ENCODE measurements at regions not wholly inside any gene's neighbourhood (a gene's known extent, or its start where the extent isn't known, plus 50 kb on each side); places are given as distances from the start of the nearest gene placed in this dataset.

DNA sequence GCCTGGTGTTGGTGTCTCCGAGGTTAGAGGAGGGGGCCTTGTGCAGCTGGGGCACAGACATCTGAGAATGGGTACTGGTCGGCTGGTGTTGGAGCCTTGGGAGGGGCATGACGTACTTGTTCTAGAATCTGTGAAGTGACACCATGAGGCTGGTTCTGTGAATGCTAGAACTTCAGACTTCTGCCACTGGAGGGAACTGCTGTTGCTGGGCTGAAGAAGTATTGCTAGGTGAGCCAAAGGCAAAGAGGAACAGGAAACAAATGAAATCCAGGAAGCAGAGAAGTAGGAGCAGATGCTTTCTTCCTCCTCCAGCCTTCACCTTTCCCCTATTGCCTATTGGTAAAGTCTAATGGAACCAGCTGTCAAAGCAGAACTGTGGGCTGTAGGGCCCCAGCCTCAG is 120.9 kb upstream of the DDIT4L start:
- TF ChIP-seq POLR2AphosphoS5 (IDR thresholded peaks at IDR 0.05): no peak
- TF ChIP-seq, protein P1, sequence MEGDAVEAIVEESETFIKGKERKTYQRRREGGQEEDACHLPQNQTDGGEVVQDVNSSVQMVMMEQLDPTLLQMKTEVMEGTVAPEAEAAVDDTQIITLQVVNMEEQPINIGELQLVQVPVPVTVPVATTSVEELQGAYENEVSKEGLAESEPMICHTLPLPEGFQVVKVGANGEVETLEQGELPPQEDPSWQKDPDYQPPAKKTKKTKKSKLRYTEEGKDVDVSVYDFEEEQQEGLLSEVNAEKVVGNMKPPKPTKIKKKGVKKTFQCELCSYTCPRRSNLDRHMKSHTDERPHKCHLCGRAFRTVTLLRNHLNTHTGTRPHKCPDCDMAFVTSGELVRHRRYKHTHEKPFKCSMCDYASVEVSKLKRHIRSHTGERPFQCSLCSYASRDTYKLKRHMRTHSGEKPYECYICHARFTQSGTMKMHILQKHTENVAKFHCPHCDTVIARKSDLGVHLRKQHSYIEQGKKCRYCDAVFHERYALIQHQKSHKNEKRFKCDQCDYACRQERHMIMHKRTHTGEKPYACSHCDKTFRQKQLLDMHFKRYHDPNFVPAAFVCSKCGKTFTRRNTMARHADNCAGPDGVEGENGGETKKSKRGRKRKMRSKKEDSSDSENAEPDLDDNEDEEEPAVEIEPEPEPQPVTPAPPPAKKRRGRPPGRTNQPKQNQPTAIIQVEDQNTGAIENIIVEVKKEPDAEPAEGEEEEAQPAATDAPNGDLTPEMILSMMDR (IDR thresholded peaks at IDR 0.05): no peak

Measured in sigmoid colon (tissue), 4 donors.